ENCODE measurements at regions not wholly inside any gene's neighbourhood (a gene's known extent, or its start where the extent isn't known, plus 50 kb on each side); places are given as distances from the start of the nearest gene placed in this dataset.

DNA sequence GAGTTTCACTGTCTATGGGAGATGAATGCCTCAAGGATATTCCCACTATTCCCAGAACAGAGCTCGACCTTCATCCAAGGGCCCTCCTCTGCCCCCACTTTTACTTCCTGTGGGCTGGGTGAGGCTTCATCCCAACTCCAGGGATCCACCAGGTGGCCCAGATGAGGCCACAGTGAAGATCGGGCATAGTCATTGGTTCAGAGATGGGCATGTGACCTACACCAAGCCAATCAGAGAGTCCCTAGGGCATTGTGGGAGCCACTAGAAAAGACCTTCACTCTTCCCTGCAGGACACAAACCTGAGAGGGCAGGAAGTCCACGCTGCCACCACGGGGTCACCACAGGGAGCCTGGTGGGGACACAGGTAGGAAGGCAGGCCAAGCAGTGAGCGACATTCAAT, 72.9 kb upstream of the SLC22A16 start:
- no peaks in the 10 kb centered on the region for H3K36me3 ChIP-seq (ENCODE audit: insufficient read depth, low read length)
- CTCF ChIA-PET: no interaction called here
- ATAC-seq (ENCODE audit: poor library complexity) (no peak), DNase-seq (no peak)
- H3K27ac Mint-ChIP-seq: no peak overlapping the region
- H3K27me3 ChIP-seq (ENCODE audit: control insufficient read depth in 1 of 2, insufficient read depth in 2 of 2, low read length in 2 of 2): no peaks in the 10 kb centered on the region
- H3K4me1 Mint-ChIP-seq (ENCODE audit: low read depth): no peaks in the 10 kb centered on the region
- no peaks in the 10 kb centered on the region for H3K36me3 Mint-ChIP-seq (ENCODE audit: low read depth)
- POLR2A ChIA-PET: no interaction called here
- peaks cover 0 to 19% of the 10 kb centered on the region in 2 experiments for H3K9me3 ChIP-seq (ENCODE audit: control insufficient read depth in 1 of 2, insufficient read depth in 1 of 2, low read length in 2 of 2)
- peaks cover 6% of the 10 kb centered on the region for H3K27me3 Mint-ChIP-seq
- no peak overlapping the region for H3K4me3 Mint-ChIP-seq
- H3K27ac ChIP-seq (ENCODE audit: low read depth in 1 of 2, low read length in 2 of 2): no peak overlapping the region
- TF ChIP-seq CTCF (IDR thresholded peaks at IDR 0.05): no peak
- H3K4me3 ChIP-seq (ENCODE audit: low read length): no peak overlapping the region
- H3K9me3 Mint-ChIP-seq: peaks cover 3% of the 10 kb centered on the region
- intact Hi-C loops (cut with DNase I, micrococcal nuclease): no loop called here
- peaks cover 8% of the 10 kb centered on the region for H3K4me1 ChIP-seq (ENCODE audit: insufficient read depth, low read length)

GRCh38 chr6:110548110-110548847, 71.9 kb upstream of the SLC22A16 start:
- Mint-ChIP-seq H3K9me3 (peaks cover 3% of the 10 kb centered on the region), H3K36me3 (ENCODE audit: low read depth) (no peaks in the 10 kb centered on the region), H3K27me3 (peaks cover 10% of the 10 kb centered on the region), H3K27ac (no peak overlapping the region), H3K4me1 (ENCODE audit: low read depth) (peaks cover 7% of the 10 kb centered on the region), H3K4me3 (no peak overlapping the region)
- POLR2A ChIA-PET: no interaction called here
- H3K27me3 ChIP-seq (ENCODE audit: control insufficient read depth in 1 of 2, insufficient read depth in 2 of 2, low read length in 2 of 2): no peaks in the 10 kb centered on the region
- CTCF ChIA-PET: no interaction called here
- intact Hi-C loops (cut with DNase I, micrococcal nuclease): no loop called here
- no peak for TF ChIP-seq CTCF (IDR thresholded peaks at IDR 0.05)
- no peak for DNase-seq
- ATAC-seq (ENCODE audit: poor library complexity): no peak
- peaks cover 18% of the 10 kb centered on the region for H3K4me1 ChIP-seq (ENCODE audit: insufficient read depth, low read length)
- no peak overlapping the region for H3K27ac ChIP-seq (ENCODE audit: low read depth in 1 of 2, low read length in 2 of 2)
- H3K4me3 ChIP-seq (ENCODE audit: low read length): no peak overlapping the region
- H3K36me3 ChIP-seq (ENCODE audit: insufficient read depth, low read length): no peaks in the 10 kb centered on the region
- peaks cover 0 to 17% of the 10 kb centered on the region in 2 experiments for H3K9me3 ChIP-seq (ENCODE audit: control insufficient read depth in 1 of 2, insufficient read depth in 1 of 2, low read length in 2 of 2)

- ChIA-PET CTCF (no interaction called here), POLR2A (no interaction called here)
- DNase-seq (no peak), ATAC-seq (ENCODE audit: poor library complexity) (no peak)
- H3K9me3 Mint-ChIP-seq: peaks cover 3% of the 10 kb centered on the region
- H3K36me3 Mint-ChIP-seq (ENCODE audit: low read depth): no peaks in the 10 kb centered on the region
- Histone ChIP-seq H3K36me3 (ENCODE audit: insufficient read depth, low read length) (no peaks in the 10 kb centered on the region), H3K9me3 (ENCODE audit: control insufficient read depth in 1 of 2, insufficient read depth in 1 of 2, low read length in 2 of 2) (peaks cover 0 to 11% of the 10 kb centered on the region in 2 experiments), H3K27me3 (ENCODE audit: control insufficient read depth in 1 of 2, insufficient read depth in 2 of 2, low read length in 2 of 2) (no peaks in the 10 kb centered on the region), H3K4me3 (ENCODE audit: low read length) (no peak overlapping the region), H3K4me1 (ENCODE audit: insufficient read depth, low read length) (peaks cover 18% of the 10 kb centered on the region), H3K27ac (ENCODE audit: low read depth in 1 of 2, low read length in 2 of 2) (no peak overlapping the region)
- no peak for TF ChIP-seq CTCF (IDR thresholded peaks at IDR 0.05)
- peaks cover 10% of the 10 kb centered on the region for H3K27me3 Mint-ChIP-seq
- H3K4me3 Mint-ChIP-seq: no peak overlapping the region
- peaks cover 7% of the 10 kb centered on the region for H3K4me1 Mint-ChIP-seq (ENCODE audit: low read depth)
- H3K27ac Mint-ChIP-seq: no peak overlapping the region
- intact Hi-C loops (cut with DNase I, micrococcal nuclease): no loop called here
Measured at GRCh38 chr6:110547266-110547964, 71.0 kb upstream of the SLC22A16 start.

Data from CD4-positive, alpha-beta T cell (primary cell).